ENCODE measurements at regions not wholly inside any gene's neighbourhood (a gene's known extent, or its start where the extent isn't known, plus 50 kb on each side); places are given as distances from the start of the nearest gene placed in this dataset.
A peak's percentile ranks its signal among the peaks of the same experiment; 100 is the strongest.

DNA sequence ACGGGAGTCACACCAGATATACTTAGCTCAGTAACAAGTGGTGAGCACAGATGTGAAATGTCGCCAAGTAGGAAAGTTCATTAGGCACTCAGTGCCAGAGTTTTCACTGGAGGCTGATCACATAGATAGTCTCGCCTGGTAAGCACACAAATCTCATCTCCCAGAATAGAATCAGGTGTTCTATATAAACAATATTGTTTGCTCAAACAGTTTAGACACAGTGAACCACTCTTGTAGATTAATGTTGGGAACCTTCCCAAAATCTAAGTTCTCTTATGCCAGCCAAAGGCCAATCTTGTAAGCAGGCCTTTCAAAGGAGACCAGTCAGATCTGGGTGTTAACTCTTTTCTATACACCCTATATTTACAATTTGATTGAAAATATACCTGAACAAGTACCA is 716.5 kb upstream of the GRM3 start:
- Histone ChIP-seq H3K18ac (ENCODE audit: extremely low read depth, low read length) (no peak overlapping the region), H3K4me2 (ENCODE audit: insufficient read depth in 1 of 2, low read depth in 2 of 2, low read length in 2 of 2) (no peak overlapping the region), H3K27ac (ENCODE audit: low read depth, low read length) (no peak overlapping the region), H3K4me1 (replicated peaks in 1 of 4; ENCODE audit: control insufficient read depth in 3 of 4, insufficient read depth in 4 of 4, low read length in 3 of 4) (peaks cover 0 to 16% (median 1%) of the 10 kb centered on the region in 4 experiments; a peak in 3 of 7 replicates), H3K9me3 (ENCODE audit: insufficient read depth in 2 of 2, low read depth in 1 of 2, low read length in 1 of 2) (peaks cover 5 to 6% of the 10 kb centered on the region in 2 experiments), H3K14ac (ENCODE audit: insufficient read length) (no peak overlapping the region), H2BK5ac (ENCODE audit: low read depth, low read length) (no peak overlapping the region), H2BK12ac (ENCODE audit: low read depth, low read length) (no peak overlapping the region), H3K56ac (replicated peaks; ENCODE audit: insufficient read length, low read depth, low read length) (no peak overlapping the region), H3K27me3 (replicated peaks in 1 of 4; ENCODE audit: control insufficient read depth in 3 of 4, extremely low read depth in 1 of 4, insufficient read depth in 3 of 4, low read length in 3 of 4) (no peaks in the 10 kb centered on the region), H3K4ac (replicated peaks; ENCODE audit: insufficient read length, low read depth, low read length) (no peak overlapping the region), H2BK15ac (ENCODE audit: low read length) (no peak overlapping the region), H2AFZ (ENCODE audit: low read length) (no peak overlapping the region), H4K8ac (ENCODE audit: extremely low read depth, insufficient read depth, low read length) (no peak overlapping the region), H3K23me2 (ENCODE audit: low read depth, low read length) (no peaks in the 10 kb centered on the region), H4K20me1 (replicated peaks in 1 of 2; ENCODE audit: control insufficient read depth in 1 of 2, insufficient read depth in 2 of 2, low read length in 2 of 2) (no peaks in the 10 kb centered on the region), H3K79me2 (ENCODE audit: control insufficient read depth in 1 of 2, insufficient read depth in 2 of 2, low read length in 2 of 2) (no peaks in the 10 kb centered on the region), H3K36me3 (ENCODE audit: control insufficient read depth in 2 of 4, insufficient read depth in 4 of 4, low read length in 3 of 4) (peaks cover 0 to 7% (median 1%) of the 10 kb centered on the region in 4 experiments; a peak in 3 of 8 replicates), H3K23ac (ENCODE audit: insufficient read length) (no peak overlapping the region), H3K79me1 (ENCODE audit: low read depth, low read length) (no peaks in the 10 kb centered on the region), H3K4me3 (ENCODE audit: extremely low read depth in 1 of 4, insufficient read depth in 2 of 4, low read depth in 3 of 4, low read length in 4 of 4) (no peak overlapping the region), H3K9ac (replicated peaks in 1 of 4; ENCODE audit: extremely low read depth in 1 of 4, low read depth in 3 of 4, low read length in 3 of 4) (no peak overlapping the region), H2BK20ac (ENCODE audit: low read length) (0 out of 2 replicates have a peak overlapping the region, but pooled peaks have one; percentile 0), H2AK5ac (ENCODE audit: low read depth, low read length) (no peak overlapping the region), H4K91ac (replicated peaks; ENCODE audit: insufficient read length, low read length) (no peak overlapping the region), H2BK120ac (replicated peaks; ENCODE audit: low read depth, low read length) (no peak overlapping the region), H4K5ac (ENCODE audit: insufficient read length, low read depth, low read length) (no peak overlapping the region)
- 90% methylated on average over 3 of the region's 3 CpGs; no CpG with 5 or more reads in 1 of the 2 experiments for WGBS, 2 experiments (ENCODE audit: extremely low coverage in 1 of 2, insufficient coverage in 1 of 2, insufficient read length in 1 of 2, insufficient replicate concordance in 2 of 2, low coverage in 1 of 2, low lambda C conversion rate in 2 of 2, missing lambda C conversion rate in 1 of 2)
- ChIA-PET POLR2A (ENCODE audit: partially characterized antibody) (no interaction called here), CTCF (ENCODE audit: partially characterized antibody) (interaction anchor here (0.9 kb wide), 1 partner anchor 99 kb away, joined by 3 read pairs; no protein-coding TSS in a partner anchor)
- TF ChIP-seq HDAC2 (IDR thresholded peaks at IDR 0.05; ENCODE audit: borderline replicate concordance in 1 of 2, low read depth in 2 of 2, low read length in 2 of 2) (no peak), CBX5 (IDR thresholded peaks at IDR 0.05; ENCODE audit: low read depth, low read length) (no peak)
- DNase-seq (ENCODE audit: low read depth in 1 of 2, low spot score in 2 of 2), result no peak
- no peak for FAIRE-seq

Data from H1 (cell line).